Eye (tissue), 1 donor: ENCODE measurements at regions not wholly inside any gene's neighbourhood (a gene's known extent, or its start where the extent isn't known, plus 50 kb on each side); places are given as distances from the start of the nearest gene placed in this dataset.
A peak's percentile ranks its signal among the peaks of the same experiment; 100 is the strongest.
"Not testable (repeated sequence)": the region's sequence is repeated elsewhere in the genome, so short reads cannot be mapped to it uniquely, and the experiment has no call there.

Source experiments
- DNase-seq: peaks from one replicate; pipeline ENCODE4 v3.0.0-alpha.2; 2015

DNA sequence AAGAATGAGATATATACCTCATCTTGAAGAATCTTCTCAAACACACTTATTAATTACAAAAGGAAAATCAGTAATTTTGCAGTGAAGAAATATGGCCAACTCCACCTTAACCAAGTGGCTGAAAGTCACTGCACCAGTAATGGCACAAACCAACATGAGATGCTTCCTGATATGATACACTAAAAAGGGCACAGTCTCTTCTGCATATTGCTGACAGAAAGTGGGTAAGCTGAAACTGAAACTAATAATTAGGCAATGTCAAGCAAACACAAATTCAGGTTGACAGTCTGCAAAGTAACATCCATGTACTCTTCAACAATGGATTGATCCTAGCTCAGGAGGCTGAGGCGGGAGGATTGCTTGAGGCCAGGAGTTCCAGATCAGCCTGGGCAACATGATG lies 56.1 kb downstream of the ZNF22 start:
- not testable (repeated sequence) for DNase-seq

DNA sequence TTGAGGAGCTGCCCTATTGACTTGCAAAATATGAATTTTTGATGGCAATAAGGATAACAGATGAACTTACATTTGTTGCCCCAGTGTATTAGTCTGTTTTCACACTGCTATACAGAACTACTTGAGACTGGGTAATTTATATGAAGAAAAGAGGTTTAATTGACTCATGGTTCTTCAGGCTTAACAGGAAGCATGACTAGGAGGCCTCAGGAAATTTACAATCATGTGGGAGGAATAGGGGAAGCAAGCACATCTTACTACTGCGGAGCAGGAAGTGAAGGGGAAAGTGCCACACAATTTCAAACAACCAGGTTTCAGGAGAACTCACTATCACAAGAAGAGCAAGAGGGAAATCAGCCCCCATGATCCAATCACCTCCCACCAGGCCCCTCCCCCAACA lies 57.9 kb downstream of the ZNF22 start:
- DNase-seq: no peak

DNA sequence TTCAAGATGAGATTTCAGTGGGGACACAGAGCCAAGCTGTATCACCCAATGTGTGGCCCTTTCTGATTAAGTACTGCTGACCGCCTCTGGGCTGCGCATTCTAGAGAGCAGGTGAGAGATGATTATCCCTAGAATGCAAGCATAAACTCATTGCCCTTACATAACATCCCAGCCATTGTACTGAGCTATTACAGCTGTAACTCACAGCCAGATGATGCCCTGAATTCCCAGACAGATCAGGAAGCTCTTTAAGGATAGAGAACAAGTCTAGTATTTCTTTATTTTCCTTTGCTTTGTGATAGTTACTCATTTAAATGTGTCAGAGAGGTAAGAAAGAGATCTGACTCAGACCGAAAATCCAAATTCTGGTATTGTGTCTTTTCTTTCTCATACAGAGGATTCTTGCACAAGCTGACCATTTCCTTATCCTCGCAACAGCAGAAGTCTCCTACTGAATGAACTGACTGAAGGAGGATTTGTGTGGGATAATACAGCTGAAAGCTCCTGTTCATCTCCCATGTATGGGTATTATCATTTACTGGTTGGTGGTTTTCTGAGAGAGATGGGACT lies 58.4 kb downstream of the ZNF22 start:
- DNase-seq: no peak

DNA sequence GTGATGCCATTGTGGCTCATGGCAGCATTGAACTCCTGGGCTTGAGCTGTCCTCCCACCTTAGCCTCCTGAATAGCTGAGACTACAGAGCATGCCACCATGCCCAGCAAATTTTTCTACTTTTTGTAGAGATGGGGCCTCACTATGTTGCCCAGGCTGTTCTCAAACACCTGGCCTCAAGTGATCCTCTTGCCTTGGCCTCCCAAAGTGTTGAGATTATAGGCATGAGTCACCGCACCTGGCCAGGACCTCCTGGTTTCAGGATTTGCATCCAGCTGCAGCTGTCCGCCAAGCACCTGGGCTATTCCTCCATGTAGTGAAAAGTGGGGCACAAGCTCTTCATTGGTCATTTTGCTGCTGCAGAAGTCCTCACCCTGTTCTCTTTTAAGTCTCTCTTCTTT lies 58.9 kb downstream of the ZNF22 start:
- DNase-seq: no peak

DNA sequence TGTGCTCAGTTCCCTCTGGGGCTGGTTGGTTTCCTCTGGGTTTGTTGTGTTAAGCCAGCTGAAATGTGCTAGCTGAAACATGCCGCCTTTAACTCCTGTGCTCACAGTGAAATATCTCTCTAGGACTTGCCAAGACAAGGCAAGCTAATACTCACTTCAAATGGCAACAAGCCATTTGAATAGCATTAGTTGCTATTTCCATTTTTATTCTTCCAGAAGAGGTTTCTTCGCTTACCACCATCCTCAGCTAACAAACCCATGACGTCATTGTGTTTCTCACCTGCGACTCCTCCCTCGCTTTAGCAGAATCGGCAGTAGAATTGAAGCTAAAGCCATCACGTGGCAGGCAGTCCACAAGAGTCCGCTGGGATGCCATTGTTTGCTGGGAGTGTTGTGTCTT lies 61.3 kb downstream of the ZNF22 start:
- no peak for DNase-seq

DNA sequence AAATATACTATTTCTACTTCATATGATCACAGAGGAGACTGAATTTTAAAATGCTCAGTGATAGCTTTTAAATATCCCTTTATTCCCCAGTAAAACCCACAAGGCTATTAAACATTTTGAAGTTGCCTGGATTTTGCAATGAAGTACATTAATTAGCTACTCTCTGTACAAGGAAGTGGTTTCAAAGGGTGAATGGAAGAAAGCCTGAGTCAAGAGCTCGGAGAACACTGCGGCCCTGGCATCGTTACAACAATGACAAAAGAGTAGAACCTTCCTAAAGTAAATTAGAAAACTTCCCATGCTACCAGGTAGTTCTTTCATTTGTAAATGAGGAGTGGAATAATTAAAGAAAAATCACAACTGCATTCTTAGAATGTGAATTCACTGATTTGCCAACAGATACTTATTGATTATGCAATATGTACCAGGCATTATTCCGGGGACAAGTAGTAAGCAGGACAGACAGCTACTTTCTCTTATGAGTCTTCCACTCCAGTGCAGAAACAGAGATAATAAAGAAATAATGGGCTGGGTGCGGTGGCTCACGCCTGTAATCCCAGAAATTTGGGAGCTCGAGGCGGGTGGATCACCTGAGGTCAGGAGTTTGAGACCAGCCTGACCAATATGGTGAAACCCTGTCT lies 63.0 kb downstream of the ZNF22 start:
- DNase-seq: no peak

DNA sequence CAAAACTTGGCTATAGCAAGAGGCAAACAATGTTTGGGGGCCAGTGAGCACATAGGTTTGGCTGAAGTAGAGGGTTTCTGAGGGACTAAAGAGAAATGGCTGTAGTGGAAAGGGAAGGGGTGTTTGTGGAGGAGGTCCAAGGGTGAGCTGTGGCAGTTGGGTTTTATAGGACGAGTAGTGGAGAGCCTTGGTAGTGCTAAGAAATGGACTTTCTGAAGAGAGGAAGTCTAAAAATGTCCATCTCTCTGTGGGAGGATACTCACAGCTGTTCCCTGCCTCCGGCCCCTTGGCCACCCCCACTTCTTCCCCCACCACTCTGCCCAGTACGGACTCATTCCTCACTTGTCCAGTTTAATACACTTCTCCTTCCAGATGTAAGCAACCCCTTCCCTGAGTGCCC lies 64.3 kb downstream of the ZNF22 start:
- DNase-seq: no peak

DNA sequence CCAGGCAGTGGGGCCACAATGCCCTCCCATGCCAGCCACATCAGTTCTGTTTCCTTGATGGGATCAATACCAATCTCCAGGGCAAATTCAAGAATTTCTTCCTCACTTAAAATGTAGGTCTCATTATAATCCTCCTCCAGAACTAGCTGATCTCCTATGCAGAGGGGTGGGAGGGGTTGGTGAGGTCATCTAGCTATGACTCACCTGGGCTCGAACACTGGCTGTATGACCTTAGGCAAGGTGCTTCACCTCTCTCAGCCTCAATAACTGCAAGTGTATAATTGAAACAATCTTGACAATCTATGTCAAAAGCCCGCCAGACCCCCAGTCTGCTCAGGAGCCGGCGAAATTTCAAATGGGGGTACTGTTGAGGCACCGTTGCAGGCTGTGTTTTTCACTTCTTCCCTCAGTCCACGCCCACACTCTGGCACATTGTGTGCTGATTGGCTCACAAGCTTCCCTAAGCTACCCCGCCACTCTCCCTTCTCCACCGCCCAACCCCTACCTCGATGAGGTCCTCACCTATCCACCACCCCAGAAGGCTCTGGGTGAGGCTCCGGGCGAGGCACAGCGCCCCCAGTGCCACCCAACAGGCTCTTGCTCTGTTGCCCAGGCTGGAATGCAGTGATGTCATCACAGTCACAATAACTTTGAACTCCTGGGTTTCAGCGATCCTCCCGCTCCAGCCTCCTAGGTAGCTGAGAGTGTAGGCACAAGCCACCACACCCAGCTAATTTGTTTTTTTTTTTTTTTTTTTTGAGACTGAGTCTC lies 70.5 kb downstream of the ZNF22 start:
- no peak for DNase-seq

DNA sequence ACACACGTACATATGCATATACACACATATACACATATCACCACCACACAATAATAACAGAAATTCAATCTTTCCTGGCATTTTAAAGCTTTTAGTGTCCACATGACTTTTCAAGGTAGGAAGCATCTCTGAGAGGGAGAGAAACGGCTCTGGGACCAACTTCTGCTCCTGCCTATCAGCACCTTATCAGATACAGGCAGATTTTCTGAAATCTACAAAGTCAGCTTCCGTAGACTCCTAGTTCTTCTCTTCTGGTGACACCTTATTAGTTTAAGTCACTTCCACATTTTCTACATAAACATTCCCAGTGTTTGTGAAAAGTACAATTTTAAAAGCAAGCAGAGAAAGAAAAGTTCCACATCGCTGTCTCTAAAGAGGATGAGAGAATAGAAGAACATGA lies 74.5 kb downstream of the ZNF22 start:
- no peak for DNase-seq

DNA sequence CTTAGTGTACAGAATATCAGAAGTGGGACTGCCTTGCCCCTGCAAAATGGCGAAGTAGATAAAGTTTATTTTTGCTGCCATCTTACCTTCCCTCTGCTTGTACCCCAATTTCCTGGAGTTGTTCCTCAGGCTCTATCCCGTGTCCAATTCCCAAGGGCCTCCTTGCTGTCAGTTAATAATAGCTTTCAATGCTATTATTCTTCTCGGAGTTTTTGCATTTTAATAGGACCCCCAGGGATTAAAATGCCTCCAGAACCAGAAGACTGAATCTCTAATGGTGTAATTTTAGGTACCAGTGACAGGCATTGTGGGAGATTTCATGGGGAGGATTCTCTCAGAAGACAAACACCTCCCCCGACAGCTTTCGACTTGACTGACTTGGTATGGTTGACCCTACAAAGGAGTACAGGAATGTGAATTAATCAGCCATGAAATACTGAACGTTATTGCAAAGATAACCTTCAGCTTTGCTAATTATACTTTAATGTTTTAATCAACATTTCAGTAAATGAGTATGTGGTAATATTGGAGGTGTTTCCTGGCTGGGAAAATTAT lies 75.2 kb downstream of the ZNF22 start:
- no peak for DNase-seq

DNA sequence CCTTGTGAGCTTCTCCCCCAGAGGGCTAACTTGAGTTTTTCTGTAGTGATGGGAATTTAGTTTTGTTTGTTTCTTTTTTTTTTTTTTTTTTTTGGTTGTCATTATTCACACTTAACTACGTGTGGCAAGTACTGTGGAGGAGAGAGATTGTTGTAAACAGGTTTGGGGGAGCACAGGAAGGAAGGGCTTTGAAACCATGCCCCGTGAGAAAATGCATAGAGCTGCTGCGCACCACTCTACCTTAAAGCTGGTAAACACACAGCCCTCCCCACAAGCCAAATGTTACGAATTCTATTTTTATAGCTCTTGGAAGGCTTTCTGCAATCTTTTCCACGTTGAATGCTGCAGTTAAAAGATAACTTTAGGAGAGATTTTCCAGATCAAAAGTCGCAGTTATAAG lies 76.2 kb downstream of the ZNF22 start:
- no peak for DNase-seq

DNA sequence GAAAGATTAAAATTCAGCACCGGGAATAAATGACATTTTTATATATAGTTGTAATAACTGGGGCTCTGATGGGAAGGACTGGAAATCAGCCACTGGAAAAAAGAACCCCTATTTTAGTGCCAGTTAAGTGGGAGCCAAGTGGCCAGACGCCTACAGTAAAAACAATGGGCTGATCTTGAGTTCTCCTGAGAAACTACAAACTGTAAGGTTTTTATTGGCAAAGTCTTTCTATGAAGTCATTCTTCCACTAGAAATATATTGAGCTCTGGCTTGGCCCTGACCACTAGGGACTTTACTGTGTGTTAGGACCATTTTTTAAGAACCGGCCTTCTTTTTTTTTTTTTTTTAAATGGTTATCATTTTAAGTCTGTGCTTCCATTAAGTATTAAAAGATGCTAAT lies 79.6 kb downstream of the ZNF22 start:
- no peak for DNase-seq

DNA sequence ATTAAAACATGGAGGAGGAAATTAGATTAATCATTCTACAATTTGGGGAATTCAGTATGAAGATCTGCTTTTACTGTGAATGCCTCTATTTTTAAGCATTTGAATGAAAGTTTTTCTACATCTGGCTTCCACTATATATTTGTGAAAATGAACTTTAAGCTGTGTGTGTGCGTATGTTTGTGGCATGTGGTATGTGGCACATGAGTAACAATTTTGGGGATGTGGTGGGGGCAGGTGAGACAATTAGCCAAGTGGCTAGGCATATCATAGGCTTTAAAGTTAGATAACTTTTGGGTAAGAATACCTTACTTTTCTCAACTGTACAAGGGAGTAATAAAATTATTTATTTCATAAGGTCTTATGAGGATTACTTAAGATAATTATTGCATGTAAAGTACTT lies 81.5 kb downstream of the ZNF22 start:
- no peak for DNase-seq

DNA sequence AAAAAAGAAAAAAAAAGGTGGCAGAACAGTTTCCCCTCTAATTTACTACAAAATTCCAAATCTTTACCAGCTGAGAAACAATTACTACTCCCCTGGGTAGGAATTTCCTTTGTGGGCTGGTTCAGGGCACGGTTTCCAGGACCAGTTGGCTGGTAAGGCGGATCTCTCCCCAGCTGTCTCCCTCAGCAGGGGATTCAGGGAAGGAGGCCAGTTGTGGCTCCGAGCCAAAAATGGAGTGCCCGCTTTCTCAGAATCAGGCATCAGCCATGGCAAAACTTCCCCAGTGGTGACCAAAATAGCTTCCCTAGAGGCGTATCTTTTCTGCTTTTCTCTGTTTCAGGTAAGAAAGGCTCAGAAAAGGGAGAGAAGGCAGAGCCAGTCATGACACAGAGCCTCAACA lies 91.2 kb downstream of the ZNF22 start:
- peak; percentile 35 for DNase-seq

DNA sequence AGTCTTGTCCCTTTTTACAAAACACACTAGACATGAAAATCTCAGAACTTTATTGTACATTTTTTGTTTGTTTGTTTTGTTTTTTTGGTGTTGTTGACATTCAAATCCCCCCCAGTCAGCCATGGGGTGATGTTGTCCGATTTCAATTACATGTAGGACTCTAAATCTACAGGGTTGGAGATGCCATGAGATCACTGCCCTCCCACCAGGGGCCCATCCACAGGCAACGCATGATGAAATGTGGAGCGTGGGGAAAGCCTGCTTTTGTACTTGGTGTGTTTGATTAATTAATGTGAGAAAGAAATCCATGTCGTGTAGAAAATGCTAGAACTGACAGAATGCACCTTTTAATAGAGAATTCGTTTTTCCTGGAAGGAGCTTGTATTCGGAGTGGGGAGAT lies 93.2 kb downstream of the ZNF22 start:
- no peak for DNase-seq

DNA sequence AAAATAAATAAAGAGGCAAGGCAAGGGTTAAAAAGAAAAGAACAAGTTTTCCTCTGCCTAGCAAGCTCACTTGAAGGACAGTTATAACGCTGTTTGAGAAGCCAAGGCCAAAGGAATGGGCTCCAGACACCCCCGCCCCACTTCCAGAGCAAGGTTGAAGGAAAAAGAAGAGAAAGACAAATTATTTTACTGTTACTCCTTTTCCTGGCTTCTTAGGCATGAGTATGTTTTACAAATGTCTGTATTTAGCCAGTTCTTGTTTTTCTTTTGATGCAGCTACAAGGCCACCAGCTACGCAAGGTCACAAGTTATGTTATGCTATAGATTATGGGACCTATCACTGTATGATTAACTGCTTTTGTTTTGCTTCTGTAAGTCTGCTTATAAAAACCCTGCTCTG lies 94.6 kb downstream of the ZNF22 start:
- DNase-seq: no peak

DNA sequence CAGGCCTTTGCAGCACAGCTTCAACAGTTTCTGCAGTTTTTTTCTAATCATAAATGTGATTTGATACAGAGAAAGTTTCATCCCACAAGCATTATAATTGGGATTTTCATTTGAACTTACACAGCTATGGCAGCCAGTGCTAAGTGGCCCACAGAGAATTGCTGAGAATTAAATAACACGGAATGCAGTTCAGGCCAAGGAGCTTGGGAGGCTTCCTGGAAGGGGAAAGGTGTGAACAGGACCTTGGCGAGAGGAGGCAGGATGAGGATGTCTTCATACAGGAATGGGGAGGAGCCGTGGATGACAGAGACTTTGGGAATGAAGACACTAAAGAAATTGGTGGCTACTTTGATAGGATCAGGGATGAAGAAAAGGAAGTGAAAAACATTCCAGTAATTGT lies 95.3 kb downstream of the ZNF22 start:
- no peak for DNase-seq

DNA sequence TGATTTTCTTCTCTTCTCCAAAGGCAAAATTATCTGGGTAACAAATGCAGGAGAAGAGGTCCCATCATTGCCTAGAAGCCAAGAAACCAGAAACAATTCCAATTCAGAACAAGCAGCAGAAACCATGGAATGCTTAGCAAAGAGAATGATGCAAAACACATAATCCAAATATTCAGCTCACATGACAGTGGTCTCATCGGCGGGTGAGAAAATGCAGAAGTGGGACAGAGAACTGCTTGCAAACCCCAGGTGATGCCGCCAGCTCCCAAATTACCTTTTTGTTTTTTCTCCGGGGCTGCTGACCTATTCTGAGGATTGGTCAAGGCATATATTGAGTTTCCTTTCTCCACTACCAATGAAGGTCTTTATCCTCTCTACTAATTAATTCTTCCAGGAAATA lies 99.7 kb downstream of the ZNF22 start:
- DNase-seq: no peak

DNA sequence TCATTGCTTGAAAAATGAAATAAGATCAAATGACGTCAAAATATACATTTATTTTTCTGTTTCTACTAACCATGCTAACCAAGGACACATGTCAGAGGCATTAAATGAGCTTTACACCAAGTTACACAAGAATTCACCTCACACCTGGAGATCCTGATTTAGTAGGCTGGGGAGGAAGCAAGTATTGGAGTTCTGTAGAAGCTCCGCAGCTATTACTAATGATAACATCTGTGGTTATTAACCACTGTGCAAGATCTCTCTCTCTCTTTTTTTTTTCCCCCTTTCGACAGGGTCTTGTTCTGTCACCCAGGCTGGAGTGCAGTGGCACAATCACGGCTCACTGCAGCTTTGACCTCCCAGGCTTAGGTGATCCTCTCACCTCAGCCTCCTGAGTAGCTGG lies 104.0 kb downstream of the ZNF22 start:
- DNase-seq: no peak

DNA sequence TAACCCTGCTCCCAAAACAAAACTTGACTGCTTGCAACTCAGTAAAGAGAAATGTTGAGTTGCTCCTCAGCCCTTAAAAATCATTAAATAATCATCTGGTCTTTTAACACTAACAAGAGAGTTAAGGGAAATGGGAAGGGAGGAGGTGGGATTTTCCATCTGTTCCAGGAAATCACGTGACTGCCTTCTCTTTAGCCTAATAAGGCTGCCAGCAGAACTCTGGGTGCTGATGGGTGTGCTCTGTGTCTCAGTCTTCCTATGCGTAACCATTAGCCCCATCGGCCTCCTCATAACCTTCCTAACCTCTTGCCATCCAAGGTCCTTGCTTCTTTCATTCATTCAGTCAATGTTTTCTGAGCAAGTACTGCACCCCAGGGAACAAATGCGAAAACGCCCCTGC lies 104.6 kb downstream of the ZNF22 start:
- DNase-seq: not testable (repeated sequence)

DNA sequence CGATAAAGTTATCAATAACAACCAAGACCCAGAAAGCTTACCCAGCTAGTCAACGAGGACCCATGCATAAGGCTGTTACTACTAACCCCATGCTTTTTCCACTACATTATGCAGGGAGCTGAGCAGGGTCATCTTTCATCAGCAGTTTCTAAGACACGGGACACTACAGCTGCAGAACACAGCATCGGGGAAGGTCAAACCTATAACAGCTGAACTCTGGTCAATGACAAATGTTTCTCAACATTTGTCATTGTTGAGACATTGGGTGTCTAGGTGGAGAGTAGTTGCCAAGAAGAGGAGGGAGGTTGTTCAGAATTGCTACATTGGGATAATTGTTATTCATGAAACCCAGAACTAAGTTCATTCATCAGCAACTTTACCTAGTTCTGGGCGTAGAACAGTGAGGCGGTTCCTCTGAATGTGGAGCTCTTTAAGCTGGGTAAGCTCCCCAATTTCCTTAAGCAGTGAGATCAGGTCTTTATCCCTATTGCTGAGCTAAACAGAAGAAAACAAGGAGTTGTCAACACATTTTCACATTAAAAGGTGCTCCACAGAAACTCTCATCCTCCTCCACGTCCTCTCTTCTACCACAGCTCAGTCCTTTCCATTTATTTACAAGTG lies 105.6 kb downstream of the ZNF22 start:
- no peak for DNase-seq

DNA sequence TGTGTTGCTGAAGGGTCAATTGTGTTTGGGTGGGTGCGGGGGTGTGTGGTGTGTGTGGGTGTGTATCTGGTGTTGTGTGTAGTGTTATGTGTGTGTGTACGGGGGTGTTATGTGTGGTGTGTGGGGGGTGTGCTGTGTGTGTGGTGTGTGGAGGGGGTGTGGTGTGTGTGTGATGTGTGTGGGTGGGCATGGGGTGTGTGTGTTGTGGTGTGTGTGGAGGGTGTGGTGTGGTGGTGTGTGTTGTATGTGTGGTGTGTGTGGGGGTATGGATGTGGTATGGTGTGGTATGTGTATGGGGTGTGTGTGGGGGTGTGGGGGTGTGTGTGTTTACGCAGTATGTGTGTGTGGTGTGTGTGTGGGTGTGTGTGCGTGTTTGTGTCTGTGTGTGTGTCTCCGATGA lies 110.8 kb downstream of the ZNF22 start:
- DNase-seq: no peak

DNA sequence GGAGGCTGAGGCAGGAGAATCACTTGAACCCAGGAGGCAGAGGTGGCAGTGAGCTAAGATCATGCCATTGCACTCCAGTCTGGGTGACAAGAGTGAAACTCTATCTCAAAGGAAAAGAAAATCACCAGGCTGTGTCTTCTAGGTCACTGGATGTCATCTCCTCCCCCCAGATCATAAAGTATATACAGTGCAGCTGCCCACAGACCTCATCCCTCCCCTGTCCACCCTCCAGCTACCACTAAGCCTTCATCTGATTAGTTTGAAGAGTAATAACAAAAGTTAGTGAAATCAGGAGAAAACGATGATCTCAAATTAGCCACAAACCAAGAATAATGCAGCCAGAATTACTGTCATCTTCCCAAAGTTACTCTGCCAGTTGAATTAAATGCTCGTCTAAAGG lies 117.2 kb downstream of the ZNF22 start:
- not testable (repeated sequence) for DNase-seq

DNA sequence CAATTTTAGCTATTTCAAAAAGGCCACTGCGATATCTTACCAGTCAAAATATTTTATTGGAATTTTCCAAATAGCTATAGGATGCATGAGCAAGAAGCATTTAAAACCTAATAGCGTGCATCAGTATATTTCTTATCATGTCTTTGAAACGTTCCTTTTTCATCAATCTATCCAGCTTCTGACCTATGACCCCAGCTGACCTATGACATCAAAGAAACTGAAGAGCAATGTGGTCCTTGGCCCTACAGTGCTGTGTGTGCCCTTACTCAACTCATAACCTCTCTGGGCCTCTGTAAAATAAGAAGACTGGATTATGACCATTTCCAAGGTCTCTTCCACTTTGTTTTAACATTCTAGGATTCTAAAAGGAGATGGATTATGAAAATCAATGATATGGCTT lies 118.2 kb downstream of the ZNF22 start:
- DNase-seq: no peak
